Memory B cell (primary cell): ENCODE measurements at regions not wholly inside any gene's neighbourhood (a gene's known extent, or its start where the extent isn't known, plus 50 kb on each side); places are given as distances from the start of the nearest gene placed in this dataset.

Source experiments
- ATAC-seq: fragments of 150-1000 bp; cut with Tn5 transposase; 2 replicates; pipeline ENCODE4 v1.10.0; 2021; ENCODE audit warnings: low read depth, mild to moderate bottlenecking, moderate library complexity
- DNase-seq, 2 donors: peaks; one replicate each; pipeline ENCODE4 v3.0.0; 2022; ENCODE audit warnings: low spot score in 2 of 2
- H3K27ac Mint-ChIP-seq: one replicate; pipeline ENCODE4 v1.8.0; 2022; ENCODE audit warnings: mild to moderate bottlenecking, moderate library complexity, mixed read lengths
- H3K27me3 Mint-ChIP-seq: one replicate; pipeline ENCODE4 v1.8.0; 2022; ENCODE audit warnings: mixed read lengths
- H3K36me3 Mint-ChIP-seq: one replicate; pipeline ENCODE4 v1.8.0; 2022; ENCODE audit warnings: mild to moderate bottlenecking, mixed read lengths
- H3K4me1 Mint-ChIP-seq: one replicate; pipeline ENCODE4 v1.8.0; 2022; ENCODE audit warnings: mixed read lengths
- H3K4me3 Mint-ChIP-seq: one replicate; pipeline ENCODE4 v1.8.0; 2022; ENCODE audit warnings: mild to moderate bottlenecking, moderate library complexity, mixed read lengths
- H3K9me3 Mint-ChIP-seq: one replicate; pipeline ENCODE4 v1.8.0; 2022; ENCODE audit warnings: mixed read lengths

DNA sequence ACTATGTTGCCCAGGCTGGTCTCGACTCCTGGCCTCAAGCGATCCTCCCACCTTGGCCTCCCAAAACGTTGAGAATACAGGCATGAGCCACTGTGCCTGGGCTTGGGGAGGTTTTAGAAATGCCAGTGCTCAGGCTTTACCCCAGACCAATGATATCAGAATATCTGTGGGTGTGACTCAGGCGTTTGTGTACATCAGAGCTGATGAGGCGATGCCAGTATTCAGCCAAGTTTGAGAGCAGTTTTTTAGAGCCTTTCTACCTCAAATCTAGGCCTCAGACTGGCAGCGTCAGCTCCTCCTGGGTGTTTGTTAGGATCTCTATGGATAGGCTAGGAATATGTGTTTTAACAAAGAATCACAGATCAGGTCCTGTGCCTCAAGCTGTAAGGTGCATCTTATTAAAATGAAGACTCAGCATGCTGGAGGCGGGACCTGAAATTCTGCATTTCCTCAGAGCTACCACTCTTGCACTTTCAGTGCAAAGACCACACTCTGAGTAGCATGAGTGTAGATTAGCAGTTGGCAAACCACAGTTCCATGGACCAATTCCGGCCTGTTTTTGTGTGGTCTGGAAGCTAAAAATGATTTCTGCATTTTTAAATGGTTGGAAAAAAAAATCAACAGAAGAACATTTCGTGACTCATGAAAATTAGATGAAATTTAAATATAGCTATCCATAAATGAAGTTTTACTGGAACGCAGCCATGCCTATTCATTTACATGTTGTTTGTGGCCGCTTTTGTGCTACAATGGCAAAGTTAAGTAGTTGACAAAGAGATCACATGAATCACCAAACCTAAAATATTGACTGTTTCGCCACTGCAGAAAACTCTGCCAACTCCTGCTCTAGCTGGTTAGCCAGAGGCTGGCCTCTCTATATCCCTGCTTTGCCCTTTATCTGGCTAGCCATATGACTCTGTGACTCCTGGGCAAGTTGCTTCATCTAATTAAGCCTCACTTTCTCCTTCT, 92.2 kb downstream of the KLF4 start:
- no peaks in the 10 kb centered on the region for H3K9me3 Mint-ChIP-seq
- no peaks in the 10 kb centered on the region for H3K36me3 Mint-ChIP-seq
- H3K27me3 Mint-ChIP-seq: peaks cover 10% of the 10 kb centered on the region
- DNase-seq: no peak
- H3K4me1 Mint-ChIP-seq: no peaks in the 10 kb centered on the region
- ATAC-seq: no peak
- H3K4me3 Mint-ChIP-seq: no peak overlapping the region
- no peak overlapping the region for H3K27ac Mint-ChIP-seq

DNA sequence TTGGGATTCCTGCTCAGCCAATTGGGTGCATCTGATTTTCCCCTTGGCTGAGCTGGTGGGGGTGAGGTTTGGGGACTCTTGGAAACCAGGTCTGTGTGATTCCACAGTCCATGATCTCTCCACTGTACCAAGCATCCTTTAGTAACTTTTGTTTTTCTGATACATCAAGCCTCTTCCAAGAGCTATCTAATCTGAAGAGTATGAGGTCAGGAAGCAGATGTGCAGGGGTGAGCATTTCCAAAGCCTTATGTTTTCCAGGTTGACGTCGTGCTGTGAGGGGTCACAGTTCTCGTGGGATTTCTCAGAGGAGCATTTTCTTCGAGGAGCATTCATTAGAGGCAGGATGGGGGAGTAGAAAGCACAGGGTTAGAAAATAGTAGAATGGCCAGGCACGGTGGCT, 95.3 kb downstream of the KLF4 start:
- no peak for DNase-seq
- Mint-ChIP-seq H3K4me1 (no peaks in the 10 kb centered on the region), H3K9me3 (no peaks in the 10 kb centered on the region), H3K36me3 (no peaks in the 10 kb centered on the region), H3K27ac (no peak overlapping the region), H3K27me3 (peaks cover 9% of the 10 kb centered on the region), H3K4me3 (no peak overlapping the region)
- ATAC-seq: no peak

DNA sequence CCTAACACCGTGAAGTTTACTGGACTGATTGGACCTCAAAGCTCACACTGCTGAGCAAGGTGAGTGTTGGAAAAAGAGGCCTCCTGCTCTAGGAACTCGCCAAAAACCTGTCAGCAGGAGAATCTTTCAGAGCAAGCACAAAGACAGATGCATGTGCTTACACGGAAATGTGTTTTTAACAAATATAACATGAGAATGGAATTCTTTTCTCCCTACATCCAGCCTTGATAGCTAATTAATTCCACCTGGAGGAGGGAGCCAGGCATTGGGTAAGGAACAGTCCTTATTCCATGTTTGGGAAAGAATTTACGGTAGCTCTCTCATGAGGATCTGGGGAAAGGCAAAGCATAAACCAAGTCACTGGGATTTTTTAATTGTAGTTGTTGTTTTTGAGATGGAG, 98.8 kb downstream of the KLF4 start:
- no peak for ATAC-seq
- H3K27ac Mint-ChIP-seq: no peak overlapping the region
- H3K4me1 Mint-ChIP-seq: no peaks in the 10 kb centered on the region
- no peak for DNase-seq
- H3K27me3 Mint-ChIP-seq: peaks cover 8% of the 10 kb centered on the region
- no peak overlapping the region for H3K4me3 Mint-ChIP-seq
- no peaks in the 10 kb centered on the region for H3K36me3 Mint-ChIP-seq
- no peaks in the 10 kb centered on the region for H3K9me3 Mint-ChIP-seq

DNA sequence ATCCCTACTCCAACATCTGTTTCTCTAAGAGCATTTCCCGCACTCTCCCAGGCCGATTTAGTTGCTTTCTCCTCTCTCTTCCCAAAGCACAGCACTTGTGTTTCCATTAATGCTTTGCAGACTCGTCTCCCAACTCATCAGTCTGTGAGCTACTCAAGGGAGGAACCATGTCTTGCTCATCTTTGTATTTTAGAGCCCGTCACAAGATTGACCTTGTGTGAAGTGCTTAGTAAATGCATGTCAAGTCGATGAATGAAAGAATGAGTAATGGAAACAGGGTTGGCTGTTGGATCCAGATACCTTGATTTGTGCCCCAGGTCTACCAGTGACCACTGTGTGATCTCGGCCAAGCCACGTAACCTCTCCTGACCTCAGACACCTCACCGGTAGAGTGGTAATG, 99.3 kb downstream of the KLF4 start:
- no peaks in the 10 kb centered on the region for H3K4me1 Mint-ChIP-seq
- DNase-seq (no peak), ATAC-seq (no peak)
- no peaks in the 10 kb centered on the region for H3K36me3 Mint-ChIP-seq
- H3K4me3 Mint-ChIP-seq: no peak overlapping the region
- H3K27me3 Mint-ChIP-seq: peaks cover 8% of the 10 kb centered on the region
- H3K9me3 Mint-ChIP-seq: no peaks in the 10 kb centered on the region
- no peak overlapping the region for H3K27ac Mint-ChIP-seq

DNA sequence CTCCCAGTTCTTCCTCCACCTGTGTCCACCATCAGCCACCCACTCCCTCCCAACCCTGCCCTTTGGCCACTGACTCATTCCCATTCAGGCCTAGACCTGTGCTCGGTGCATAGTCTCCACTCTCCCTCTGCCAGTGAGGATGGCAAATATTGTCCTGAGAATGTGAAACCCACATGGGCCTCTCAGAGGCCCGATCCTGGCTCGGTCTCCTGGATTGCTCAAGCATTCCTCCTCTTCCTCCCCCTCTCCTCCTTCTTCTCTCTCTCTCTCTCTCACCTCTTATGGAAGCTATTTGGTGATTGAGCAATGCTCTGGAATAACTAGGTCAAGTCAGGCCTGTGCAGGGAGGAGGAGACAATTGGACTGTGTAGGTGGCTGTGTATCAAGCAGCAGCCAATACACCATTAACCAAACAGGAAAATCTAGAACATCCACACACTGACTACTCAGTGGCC, 99.9 kb downstream of the KLF4 start:
- no peak for DNase-seq

DNA sequence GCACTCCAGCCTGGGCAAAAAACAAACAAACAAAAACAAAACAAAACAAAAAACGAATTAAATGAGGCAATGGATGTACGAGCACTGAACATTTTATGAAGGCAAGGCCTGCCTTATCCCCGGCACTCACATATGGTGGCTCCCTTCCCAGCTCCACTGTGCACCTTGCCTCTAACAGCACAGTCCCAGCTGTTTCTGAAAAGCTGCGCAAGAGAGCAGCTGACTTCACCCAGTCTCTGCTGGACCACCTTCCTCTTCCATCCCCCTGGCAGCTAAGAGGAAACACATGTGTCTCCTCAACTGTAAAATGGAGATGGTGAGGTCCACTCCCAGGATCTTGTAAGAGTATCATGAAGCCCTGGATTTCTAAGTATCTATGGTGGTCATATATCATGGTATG, 100.7 kb downstream of the KLF4 start:
- H3K9me3 Mint-ChIP-seq: no peaks in the 10 kb centered on the region
- no peak for ATAC-seq

More for the DNA sequence above, 99.9 kb downstream of the KLF4 start:
- Mint-ChIP-seq H3K4me3 (no peak overlapping the region), H3K27me3 (peaks cover 11% of the 10 kb centered on the region), H3K4me1 (no peaks in the 10 kb centered on the region), H3K27ac (no peak overlapping the region), H3K36me3 (no peaks in the 10 kb centered on the region), H3K9me3 (no peaks in the 10 kb centered on the region)
- ATAC-seq: no peak

DNA sequence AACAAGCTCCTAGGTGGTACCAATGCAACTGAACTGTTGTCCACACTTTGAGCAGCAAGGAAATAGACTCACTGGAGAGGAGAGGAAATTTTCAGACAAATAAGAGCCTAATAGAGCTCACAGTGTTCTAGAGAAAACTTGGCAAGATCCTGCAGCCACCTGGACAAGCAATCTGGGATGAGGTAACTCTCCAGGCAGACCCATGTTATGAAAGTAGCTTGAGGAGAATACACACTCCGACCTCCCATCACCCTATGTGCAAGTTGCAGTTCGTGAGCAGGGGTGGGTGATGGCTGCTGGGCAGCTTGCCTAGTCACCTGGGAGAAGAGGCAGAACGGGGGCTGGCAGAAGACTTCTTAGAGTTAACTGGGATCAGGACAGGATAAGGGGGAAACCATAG, 102.2 kb downstream of the KLF4 start:
- Mint-ChIP-seq H3K4me1 (no peaks in the 10 kb centered on the region), H3K27me3 (peaks cover 13% of the 10 kb centered on the region), H3K9me3 (no peaks in the 10 kb centered on the region), H3K27ac (no peak overlapping the region), H3K36me3 (no peaks in the 10 kb centered on the region), H3K4me3 (no peak overlapping the region)
- no peak for ATAC-seq
- no peak for DNase-seq

More for the DNA sequence above, 100.7 kb downstream of the KLF4 start:
- Mint-ChIP-seq H3K36me3 (no peaks in the 10 kb centered on the region), H3K4me1 (no peaks in the 10 kb centered on the region), H3K4me3 (no peak overlapping the region), H3K27ac (no peak overlapping the region), H3K27me3 (peaks cover 15% of the 10 kb centered on the region)
- DNase-seq: no peak

DNA sequence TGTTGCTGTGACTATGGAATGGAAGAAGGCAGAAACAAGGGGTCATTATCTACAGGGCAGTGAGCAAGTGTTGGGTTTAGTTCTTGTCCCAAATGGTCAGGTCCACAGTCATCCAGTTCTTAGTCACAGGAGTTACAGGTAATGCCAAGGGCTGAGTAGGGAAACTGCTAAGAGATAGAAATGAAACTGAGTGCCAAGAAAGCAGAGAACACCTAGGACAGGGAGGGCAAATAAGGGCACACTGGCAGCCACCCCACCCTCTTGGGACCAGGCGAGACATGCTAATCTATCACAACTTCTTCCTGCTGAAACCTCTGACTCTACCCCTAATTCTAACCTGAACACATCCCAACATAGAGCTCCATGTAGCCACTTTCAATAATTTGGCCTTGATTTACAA, 103.2 kb downstream of the KLF4 start:
- ATAC-seq (no peak), DNase-seq (no peak)
- Mint-ChIP-seq H3K36me3 (no peaks in the 10 kb centered on the region), H3K4me1 (no peaks in the 10 kb centered on the region), H3K4me3 (no peak overlapping the region), H3K27ac (no peak overlapping the region), H3K27me3 (peaks cover 16% of the 10 kb centered on the region), H3K9me3 (peaks cover 1% of the 10 kb centered on the region)
